OCI-LY3 (cell line): ENCODE measurements at regions not wholly inside any gene's neighbourhood (a gene's known extent, or its start where the extent isn't known, plus 50 kb on each side); places are given as distances from the start of the nearest gene placed in this dataset.

Experiments
- H2AFZ ChIP-seq: fragments of 200-600, 300-600 bp; shearing (Covaris generic); 2 replicates; pipeline ENCODE4 v1.6.0; 2014; ENCODE audit warnings: antibody characterized with exemption, low read depth, low read length
- H3K27ac ChIP-seq: fragments of 200-600, 300-600 bp; sonication (generic); 2 replicates; pipeline ENCODE4 v1.5.1; 2014; ENCODE audit warnings: mild to moderate bottlenecking, low read length, moderate library complexity, mixed read lengths
- H3K27me3 ChIP-seq: fragments of 200-600, 300-600 bp; sonication (generic); 2 replicates; pipeline ENCODE4 v1.6.1; 2014; ENCODE audit warnings: low read depth, low read length, mixed read lengths
- H3K36me3 ChIP-seq: fragments of 200-600, 300-600 bp; sonication (generic); replicated peaks from 2 replicates; pipeline ENCODE3; 2014; ENCODE audit warnings: low read depth, low read length, mixed read lengths
- H3K4me1 ChIP-seq: fragments of 300-600, 200-600 bp; sonication (generic); 2 replicates; pipeline ENCODE4 v1.6.1; 2014; ENCODE audit warnings: low read length, mixed read lengths
- H3K4me2 ChIP-seq: fragments of 200-600, 300-600 bp; sonication (generic); 2 replicates; pipeline ENCODE4 v1.6.1; 2014; ENCODE audit warnings: low read length, mixed read lengths
- H3K4me3 ChIP-seq: fragments of 300-600, 200-600 bp; sonication (generic); 2 replicates; pipeline ENCODE4 v1.5.1; 2014; ENCODE audit warnings: antibody characterized with exemption, mild to moderate bottlenecking, low read length, moderate library complexity
- H3K79me2 ChIP-seq: fragments of 300-600, 200-600 bp; shearing (Covaris generic); 2 replicates; pipeline ENCODE4 v1.6.1; 2014; ENCODE audit warnings: mild to moderate bottlenecking, low read length, mixed read lengths
- H3K9ac ChIP-seq: fragments of 300-600, 200-600 bp; shearing (Covaris generic); 2 replicates; pipeline ENCODE4 v1.6.0; 2014; ENCODE audit warnings: mild to moderate bottlenecking, low read length, moderate library complexity
- H3K9me3 ChIP-seq: fragments of 200-600, 300-600 bp; shearing (Covaris generic); 2 replicates; pipeline ENCODE4 v1.6.1; 2014; ENCODE audit warnings: low read length, mixed read lengths; ENCODE audit not compliant: insufficient read depth
- H4K20me1 ChIP-seq: fragments of 200-600, 300-600 bp; sonication (generic); 2 replicates; pipeline ENCODE4 v1.6.1; 2016; ENCODE audit warnings: low read length, mixed read lengths; ENCODE audit not compliant: insufficient read depth
- EZH2phosphoT487 ChIP-seq: fragments of 200-600 bp; shearing (Covaris generic); IDR thresholded peaks from 2 replicates; pipeline ENCODE4 v1.6.1; 2018; ENCODE audit warnings: antibody characterized with exemption, mixed run types, low read depth
- TF ChIP-seq, protein P1 (sequence below): fragments of 200-600, 300-600 bp; sonication (generic); IDR thresholded peaks from 2 replicates; pipeline ENCODE4 v1.5.1; 2014; ENCODE audit warnings: antibody characterized with exemption, low read length, low read depth

DNA sequence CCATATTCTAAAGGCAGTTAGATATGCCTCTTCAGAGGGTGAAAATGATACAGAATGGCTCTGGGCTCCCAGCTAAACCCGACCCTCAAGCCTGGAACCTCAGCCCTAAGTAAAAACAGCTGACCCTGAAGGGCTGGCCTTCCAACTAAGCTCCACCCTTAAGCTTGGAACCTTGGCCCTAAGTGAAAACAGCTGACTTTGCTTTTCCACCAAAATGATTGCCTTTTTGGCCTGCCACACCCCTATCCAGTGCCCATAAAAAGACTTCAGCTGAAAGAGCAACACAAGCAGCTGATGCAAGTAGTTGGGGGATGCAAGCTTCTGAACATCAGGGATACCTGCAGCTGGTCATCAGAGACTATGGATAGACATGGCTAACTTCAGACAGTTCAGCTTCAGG lies 647.4 kb upstream of the SGCD start:
- H3K9ac ChIP-seq, result no peak overlapping the region
- H3K4me3 ChIP-seq, result no peak overlapping the region
- no peaks in the 10 kb centered on the region for H3K4me1 ChIP-seq
- H3K27me3 ChIP-seq, result no peaks in the 10 kb centered on the region
- no peak for TF ChIP-seq EZH2phosphoT487
- TF ChIP-seq, protein P1, sequence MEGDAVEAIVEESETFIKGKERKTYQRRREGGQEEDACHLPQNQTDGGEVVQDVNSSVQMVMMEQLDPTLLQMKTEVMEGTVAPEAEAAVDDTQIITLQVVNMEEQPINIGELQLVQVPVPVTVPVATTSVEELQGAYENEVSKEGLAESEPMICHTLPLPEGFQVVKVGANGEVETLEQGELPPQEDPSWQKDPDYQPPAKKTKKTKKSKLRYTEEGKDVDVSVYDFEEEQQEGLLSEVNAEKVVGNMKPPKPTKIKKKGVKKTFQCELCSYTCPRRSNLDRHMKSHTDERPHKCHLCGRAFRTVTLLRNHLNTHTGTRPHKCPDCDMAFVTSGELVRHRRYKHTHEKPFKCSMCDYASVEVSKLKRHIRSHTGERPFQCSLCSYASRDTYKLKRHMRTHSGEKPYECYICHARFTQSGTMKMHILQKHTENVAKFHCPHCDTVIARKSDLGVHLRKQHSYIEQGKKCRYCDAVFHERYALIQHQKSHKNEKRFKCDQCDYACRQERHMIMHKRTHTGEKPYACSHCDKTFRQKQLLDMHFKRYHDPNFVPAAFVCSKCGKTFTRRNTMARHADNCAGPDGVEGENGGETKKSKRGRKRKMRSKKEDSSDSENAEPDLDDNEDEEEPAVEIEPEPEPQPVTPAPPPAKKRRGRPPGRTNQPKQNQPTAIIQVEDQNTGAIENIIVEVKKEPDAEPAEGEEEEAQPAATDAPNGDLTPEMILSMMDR, result no peak
- no peak overlapping the region for H2AFZ ChIP-seq
- H4K20me1 ChIP-seq, result no peaks in the 10 kb centered on the region
- no peaks in the 10 kb centered on the region for H3K9me3 ChIP-seq
- H3K79me2 ChIP-seq, result no peaks in the 10 kb centered on the region
- H3K27ac ChIP-seq, result no peak overlapping the region
- H3K36me3 ChIP-seq, result no peaks in the 10 kb centered on the region
- H3K4me2 ChIP-seq, result no peak overlapping the region

DNA sequence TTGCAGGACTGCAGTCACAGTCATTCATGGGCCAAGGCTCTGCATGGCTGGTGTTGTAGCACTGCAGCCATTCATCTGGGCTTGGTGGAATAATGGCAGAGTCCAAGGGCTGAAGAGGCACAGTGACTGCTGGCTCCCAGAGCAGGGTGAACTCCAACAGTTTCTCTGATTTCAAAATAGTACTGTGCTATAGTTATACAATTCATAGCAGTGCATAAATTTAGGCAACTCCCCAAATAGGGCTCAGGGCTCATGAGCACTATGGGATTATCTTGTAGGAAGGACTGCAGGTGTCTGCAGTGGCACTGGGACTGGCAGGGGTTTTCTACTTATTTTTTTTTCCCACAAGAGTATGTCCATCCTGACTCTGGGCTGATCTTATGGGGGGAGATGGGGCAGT lies 642.5 kb upstream of the SGCD start:
- no peaks in the 10 kb centered on the region for H4K20me1 ChIP-seq
- H3K36me3 ChIP-seq, result no peaks in the 10 kb centered on the region
- H3K4me1 ChIP-seq, result no peaks in the 10 kb centered on the region
- no peak overlapping the region for H3K4me3 ChIP-seq
- TF ChIP-seq, protein P1, result no peak
- no peak for TF ChIP-seq EZH2phosphoT487
- no peaks in the 10 kb centered on the region for H3K27me3 ChIP-seq
- no peaks in the 10 kb centered on the region for H3K79me2 ChIP-seq
- no peak overlapping the region for H3K9ac ChIP-seq
- H3K27ac ChIP-seq, result no peak overlapping the region
- no peaks in the 10 kb centered on the region for H3K9me3 ChIP-seq
- H3K4me2 ChIP-seq, result no peak overlapping the region
- H2AFZ ChIP-seq, result no peak overlapping the region

DNA sequence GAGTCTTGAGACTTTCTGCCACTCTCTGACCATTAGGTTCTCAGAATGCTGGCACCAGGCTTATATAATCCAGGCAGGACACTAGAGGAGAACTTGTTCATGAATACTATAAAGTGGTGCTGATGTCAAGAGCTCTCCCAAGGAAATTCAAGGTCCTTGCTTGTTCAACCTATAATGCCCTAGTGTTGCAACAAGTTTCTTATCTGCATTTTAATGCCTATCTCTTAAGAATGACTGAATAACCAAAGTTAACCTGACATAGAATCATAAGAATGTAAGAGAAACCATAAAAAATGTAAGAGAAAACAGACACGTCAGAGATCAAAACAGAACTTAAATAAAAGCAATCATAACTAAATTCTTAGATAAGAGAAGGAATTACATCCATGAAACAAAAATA lies 640.8 kb upstream of the SGCD start:
- no peak for TF ChIP-seq EZH2phosphoT487
- TF ChIP-seq, protein P1, result no peak
- H3K27ac ChIP-seq, result no peak overlapping the region
- H3K4me1 ChIP-seq, result no peaks in the 10 kb centered on the region
- H3K36me3 ChIP-seq, result no peaks in the 10 kb centered on the region
- H2AFZ ChIP-seq, result no peak overlapping the region
- no peak overlapping the region for H3K9ac ChIP-seq
- H3K4me3 ChIP-seq, result no peak overlapping the region
- no peaks in the 10 kb centered on the region for H3K9me3 ChIP-seq
- no peaks in the 10 kb centered on the region for H4K20me1 ChIP-seq
- no peaks in the 10 kb centered on the region for H3K79me2 ChIP-seq
- no peaks in the 10 kb centered on the region for H3K27me3 ChIP-seq
- H3K4me2 ChIP-seq, result no peak overlapping the region

DNA sequence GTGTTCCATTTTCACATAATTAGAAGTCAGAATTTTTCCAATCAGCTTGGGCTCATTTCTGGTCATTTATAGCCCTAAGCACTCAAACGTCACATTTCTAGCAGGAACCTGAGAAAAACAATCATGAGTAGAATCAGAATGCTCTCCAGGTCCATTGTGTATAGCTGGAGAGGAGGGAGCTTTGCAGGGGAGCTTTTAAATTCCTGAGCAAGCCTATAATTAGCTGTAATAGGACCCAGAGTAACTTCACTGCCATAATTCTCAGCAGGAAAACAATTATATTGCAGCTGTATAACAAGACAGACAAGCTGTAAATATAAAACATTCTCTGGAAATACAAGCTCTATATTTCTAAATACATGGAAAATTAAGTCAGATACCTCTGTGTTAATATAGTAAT lies 637.6 kb upstream of the SGCD start:
- Histone ChIP-seq H3K4me3 (no peak overlapping the region), H3K27me3 (no peaks in the 10 kb centered on the region), H3K9me3 (no peaks in the 10 kb centered on the region), H3K9ac (no peak overlapping the region), H3K4me2 (no peak overlapping the region), H3K27ac (no peak overlapping the region), H3K4me1 (no peaks in the 10 kb centered on the region), H2AFZ (no peak overlapping the region), H3K36me3 (no peaks in the 10 kb centered on the region), H3K79me2 (no peaks in the 10 kb centered on the region), H4K20me1 (no peaks in the 10 kb centered on the region)
- no peak for TF ChIP-seq EZH2phosphoT487
- TF ChIP-seq, protein P1, result no peak
